ENCODE measurements at regions not wholly inside any gene's neighbourhood (a gene's known extent, or its start where the extent isn't known, plus 50 kb on each side); places are given as distances from the start of the nearest gene placed in this dataset.
"Not testable (repeated sequence)": the region's sequence is repeated elsewhere in the genome, so short reads cannot be mapped to it uniquely, and the experiment has no call there.

GRCh38 chr18:51330739-51331138, 133.3 kb upstream of the MEX3C start:
- ATAC-seq (no peak), DNase-seq (no peak)
- Histone ChIP-seq H3K4me1 (ENCODE audit: control insufficient read depth, insufficient read depth, low read length) (no peaks in the 10 kb centered on the region), H3K27ac (ENCODE audit: low read length) (no peak overlapping the region), H3K27me3 (ENCODE audit: control insufficient read depth, insufficient read depth) (no peaks in the 10 kb centered on the region), H3K4me3 (ENCODE audit: low read length) (no peak overlapping the region), H3K9me3 (ENCODE audit: control insufficient read depth, low read length) (no peaks in the 10 kb centered on the region)
- intact Hi-C loops (cut with DNase I), result no loop called here
- 61% methylated on average over 5 of the region's 5 CpGs for WGBS

DNA sequence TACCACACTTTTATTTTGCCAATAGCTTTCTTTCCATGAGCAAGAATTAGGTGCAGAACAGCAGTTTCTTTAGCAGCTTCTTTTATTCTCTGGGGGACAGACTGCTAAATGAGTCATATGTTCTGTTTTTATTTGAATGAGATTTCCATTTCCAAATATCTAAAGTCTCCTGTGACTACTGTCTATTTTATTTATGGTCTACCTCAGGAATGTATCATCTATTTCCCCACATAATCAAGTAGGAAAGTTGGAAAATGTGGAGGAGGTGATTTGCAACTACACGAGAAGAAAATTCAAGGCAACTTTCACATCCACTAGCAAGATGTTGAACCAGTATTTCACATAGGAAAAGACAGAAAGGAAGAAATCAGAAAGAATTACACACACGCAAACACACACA, 139.9 kb upstream of the MEX3C start:
- Histone ChIP-seq H3K4me1 (ENCODE audit: control insufficient read depth, insufficient read depth, low read length) (no peaks in the 10 kb centered on the region), H3K4me3 (ENCODE audit: low read length) (no peak overlapping the region), H3K27me3 (ENCODE audit: control insufficient read depth, insufficient read depth) (no peaks in the 10 kb centered on the region), H3K27ac (ENCODE audit: low read length) (no peak overlapping the region), H3K9me3 (ENCODE audit: control insufficient read depth, low read length) (no peaks in the 10 kb centered on the region)
- WGBS, result 49% methylated on average over 2 of the region's 2 CpGs
- intact Hi-C loops (cut with DNase I), result no loop called here
- no peak for ATAC-seq
- DNase-seq, result no peak

DNA sequence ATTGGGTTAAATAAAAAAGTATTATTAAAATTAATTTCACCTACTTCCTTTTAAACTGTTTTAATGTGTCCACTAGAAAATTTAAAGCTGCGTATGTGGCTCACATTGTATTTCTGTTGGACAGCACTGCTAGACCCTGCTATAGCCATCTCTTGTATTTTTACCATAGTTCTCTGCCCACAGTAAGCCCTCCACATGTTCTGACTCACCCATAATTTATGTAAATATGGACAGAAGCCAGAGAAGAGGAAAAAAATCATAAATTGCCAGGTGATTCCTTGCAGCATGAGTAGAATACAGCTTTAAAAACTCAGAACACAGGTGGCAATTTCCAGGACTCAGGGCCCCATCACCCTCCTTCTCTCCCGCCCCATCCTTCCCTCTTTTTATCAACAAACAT, 142.4 kb upstream of the MEX3C start:
- no peak for ATAC-seq
- 85% methylated on average over 2 of the region's 2 CpGs for WGBS
- no peak for DNase-seq
- H3K4me3 ChIP-seq (ENCODE audit: low read length), result no peak overlapping the region
- no peaks in the 10 kb centered on the region for H3K9me3 ChIP-seq (ENCODE audit: control insufficient read depth, low read length)
- no peak overlapping the region for H3K27ac ChIP-seq (ENCODE audit: low read length)
- no peaks in the 10 kb centered on the region for H3K27me3 ChIP-seq (ENCODE audit: control insufficient read depth, insufficient read depth)
- intact Hi-C loops (cut with DNase I), result no loop called here
- no peaks in the 10 kb centered on the region for H3K4me1 ChIP-seq (ENCODE audit: control insufficient read depth, insufficient read depth, low read length)

DNA sequence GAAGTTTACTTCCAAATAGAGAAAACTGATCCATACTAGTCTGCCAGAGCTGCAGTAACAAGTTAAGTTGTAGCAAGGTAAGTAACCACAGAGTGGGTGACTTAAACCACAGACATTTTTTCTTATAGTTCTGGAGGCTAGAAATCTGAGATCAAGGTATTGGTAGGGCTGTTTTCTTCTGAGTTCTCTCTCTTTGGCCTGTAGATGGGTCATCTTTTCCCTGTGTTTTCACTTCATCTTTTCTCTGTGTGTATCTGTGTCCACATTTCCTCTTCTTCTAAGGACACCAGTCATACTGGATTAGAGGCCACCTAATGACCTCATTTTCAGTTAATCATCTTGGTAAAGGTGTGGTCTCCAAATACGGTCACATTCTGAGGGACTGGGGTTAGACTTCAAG, 142.9 kb upstream of the MEX3C start:
- no peaks in the 10 kb centered on the region for H3K4me1 ChIP-seq (ENCODE audit: control insufficient read depth, insufficient read depth, low read length)
- DNase-seq (no peak), ATAC-seq (no peak)
- no peaks in the 10 kb centered on the region for H3K9me3 ChIP-seq (ENCODE audit: control insufficient read depth, low read length)
- H3K27me3 ChIP-seq (ENCODE audit: control insufficient read depth, insufficient read depth), result no peaks in the 10 kb centered on the region
- H3K27ac ChIP-seq (ENCODE audit: low read length), result no peak overlapping the region
- intact Hi-C loops (cut with DNase I), result no loop called here
- H3K4me3 ChIP-seq (ENCODE audit: low read length), result no peak overlapping the region
- WGBS, result 77% methylated on average over 1 of the region's 1 CpG

DNA sequence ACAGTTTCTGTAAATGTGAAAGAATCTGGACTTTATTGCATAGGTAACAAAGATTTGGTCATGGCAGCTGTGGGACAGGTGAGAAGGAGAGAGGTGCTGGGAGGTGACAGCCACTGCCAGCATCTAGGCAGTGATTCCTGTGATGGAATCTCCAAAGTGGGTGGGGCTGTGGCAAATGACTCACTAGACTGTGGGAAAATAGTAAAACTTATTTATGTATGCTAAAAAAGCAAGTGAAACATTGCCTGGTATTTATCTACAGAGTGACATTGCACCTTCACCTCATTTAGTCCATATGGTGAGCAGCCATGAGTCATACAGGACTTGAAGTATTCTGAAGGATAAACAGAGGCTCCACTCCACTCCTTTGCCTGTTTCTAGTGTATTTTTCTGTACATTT, 145.3 kb upstream of the MEX3C start:
- H3K4me1 ChIP-seq (ENCODE audit: control insufficient read depth, insufficient read depth, low read length), result no peaks in the 10 kb centered on the region
- ATAC-seq (no peak), DNase-seq (no peak)
- H3K27ac ChIP-seq (ENCODE audit: low read length), result no peak overlapping the region
- intact Hi-C loops (cut with DNase I), result no loop called here
- no peaks in the 10 kb centered on the region for H3K9me3 ChIP-seq (ENCODE audit: control insufficient read depth, low read length)
- no peaks in the 10 kb centered on the region for H3K27me3 ChIP-seq (ENCODE audit: control insufficient read depth, insufficient read depth)
- no peak overlapping the region for H3K4me3 ChIP-seq (ENCODE audit: low read length)

DNA sequence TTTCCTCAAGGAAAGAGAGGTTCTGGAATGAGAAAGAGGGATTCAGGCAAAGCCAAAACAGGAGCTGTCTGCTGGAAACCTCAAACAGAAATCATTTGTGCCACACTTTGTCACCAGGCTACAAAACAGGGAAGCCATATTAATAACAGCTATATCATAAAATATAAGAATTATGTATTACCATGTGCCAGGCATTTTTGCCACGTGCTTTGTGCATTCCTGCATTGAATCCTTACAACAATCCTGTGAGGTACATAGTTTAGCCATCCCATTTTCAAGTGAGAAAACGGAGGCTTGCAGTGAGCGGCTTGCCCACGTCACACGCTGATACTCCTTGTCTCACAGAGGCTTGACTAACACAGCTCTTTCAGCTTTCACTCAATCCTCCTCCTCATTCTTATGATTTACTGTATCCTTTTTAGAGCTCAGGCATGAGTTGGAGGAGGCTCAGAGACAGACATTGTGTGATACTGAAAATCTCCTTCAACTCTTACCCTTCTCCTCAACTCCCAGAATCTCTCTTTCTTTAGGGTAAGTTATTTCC, 148.4 kb upstream of the MEX3C start:
- H3K27me3 ChIP-seq (ENCODE audit: control insufficient read depth, insufficient read depth), result no peaks in the 10 kb centered on the region
- H3K4me3 ChIP-seq (ENCODE audit: low read length), result no peak overlapping the region
- H3K27ac ChIP-seq (ENCODE audit: low read length), result no peak overlapping the region
- WGBS, result 76% methylated on average over 5 of the region's 5 CpGs
- H3K4me1 ChIP-seq (ENCODE audit: control insufficient read depth, insufficient read depth, low read length), result no peaks in the 10 kb centered on the region
- no peaks in the 10 kb centered on the region for H3K9me3 ChIP-seq (ENCODE audit: control insufficient read depth, low read length)
- intact Hi-C loops (cut with DNase I), result no loop called here
- no peak for ATAC-seq
- no peak for DNase-seq

DNA sequence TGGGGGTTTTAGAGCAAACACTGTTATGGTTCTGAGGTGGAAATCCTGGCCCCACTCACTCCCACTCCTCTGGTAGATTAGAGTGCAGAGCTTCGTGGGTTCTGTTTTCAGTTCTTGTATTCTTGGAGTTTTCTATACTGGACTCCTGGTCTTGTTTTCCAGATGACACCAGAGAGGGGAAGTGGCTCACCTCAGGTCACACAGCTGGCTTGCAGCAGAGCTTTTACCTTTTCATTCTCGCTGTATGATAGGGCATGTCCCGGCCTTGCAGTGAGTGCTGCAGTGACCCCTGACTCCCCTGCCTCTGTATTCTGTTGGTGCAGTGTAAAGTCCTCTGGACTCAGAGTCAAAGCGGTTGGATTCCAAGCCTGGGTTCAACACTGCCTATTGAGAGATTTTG, 148.9 kb upstream of the MEX3C start:
- no peaks in the 10 kb centered on the region for H3K9me3 ChIP-seq (ENCODE audit: control insufficient read depth, low read length)
- H3K27me3 ChIP-seq (ENCODE audit: control insufficient read depth, insufficient read depth), result no peaks in the 10 kb centered on the region
- intact Hi-C loops (cut with DNase I), result no loop called here
- WGBS, result 79% methylated on average over 4 of the region's 4 CpGs
- H3K4me1 ChIP-seq (ENCODE audit: control insufficient read depth, insufficient read depth, low read length), result no peaks in the 10 kb centered on the region
- DNase-seq, result no peak
- ATAC-seq, result no peak
- no peak overlapping the region for H3K27ac ChIP-seq (ENCODE audit: low read length)
- no peak overlapping the region for H3K4me3 ChIP-seq (ENCODE audit: low read length)

DNA sequence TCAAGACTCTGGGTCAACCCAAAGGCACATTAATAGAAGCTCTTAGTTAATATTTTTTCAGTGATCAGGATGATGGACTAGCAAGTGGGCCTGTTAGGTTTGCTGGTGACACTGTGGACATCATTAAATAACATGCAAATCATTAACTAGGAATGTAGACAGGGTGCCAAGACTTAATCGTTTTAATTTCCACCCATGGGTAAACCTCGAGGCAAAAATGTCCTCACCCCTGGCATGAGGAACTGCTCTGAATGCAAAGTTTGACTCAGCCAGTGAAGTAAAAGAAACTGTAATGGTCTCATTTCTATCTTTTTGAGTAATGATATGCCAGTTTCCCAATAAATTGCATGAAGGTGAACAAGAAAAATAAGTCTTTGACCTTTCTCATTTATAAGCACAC, 152.6 kb upstream of the MEX3C start:
- WGBS, result 42% methylated on average over 2 of the region's 2 CpGs
- intact Hi-C loops (cut with DNase I), result no loop called here

GRCh38 chr18:51355841-51356240, 158.4 kb upstream of the MEX3C start:
- intact Hi-C loops (cut with DNase I), result no loop called here
- 42% methylated on average over 2 of the region's 2 CpGs for WGBS
- no peak for DNase-seq

More for the DNA sequence above, 152.6 kb upstream of the MEX3C start:
- Histone ChIP-seq H3K27ac (ENCODE audit: low read length) (no peak overlapping the region), H3K9me3 (ENCODE audit: control insufficient read depth, low read length) (no peaks in the 10 kb centered on the region), H3K4me1 (ENCODE audit: control insufficient read depth, insufficient read depth, low read length) (no peaks in the 10 kb centered on the region), H3K4me3 (ENCODE audit: low read length) (no peak overlapping the region), H3K27me3 (ENCODE audit: control insufficient read depth, insufficient read depth) (no peaks in the 10 kb centered on the region)
- no peak for ATAC-seq
- DNase-seq, result no peak

GRCh38 chr18:51360301-51360700, 162.8 kb upstream of the MEX3C start:
- H3K9me3 ChIP-seq (ENCODE audit: control insufficient read depth, low read length); H3K4me1 ChIP-seq (ENCODE audit: control insufficient read depth, insufficient read depth, low read length); H3K27ac ChIP-seq (ENCODE audit: low read length); DNase-seq; intact Hi-C loops (cut with DNase I); H3K4me3 ChIP-seq (ENCODE audit: low read length); H3K27me3 ChIP-seq (ENCODE audit: control insufficient read depth, insufficient read depth); ATAC-seq: not testable (repeated sequence)
- WGBS, result 88% methylated on average over 7 of the region's 10 CpGs

More at GRCh38 chr18:51355841-51356240, 158.4 kb upstream of the MEX3C start:
- no peak overlapping the region for H3K27ac ChIP-seq (ENCODE audit: low read length)
- H3K4me1 ChIP-seq (ENCODE audit: control insufficient read depth, insufficient read depth, low read length), result no peaks in the 10 kb centered on the region
- no peaks in the 10 kb centered on the region for H3K27me3 ChIP-seq (ENCODE audit: control insufficient read depth, insufficient read depth)
- ATAC-seq, result no peak
- no peak overlapping the region for H3K4me3 ChIP-seq (ENCODE audit: low read length)
- H3K9me3 ChIP-seq (ENCODE audit: control insufficient read depth, low read length), result no peaks in the 10 kb centered on the region

DNA sequence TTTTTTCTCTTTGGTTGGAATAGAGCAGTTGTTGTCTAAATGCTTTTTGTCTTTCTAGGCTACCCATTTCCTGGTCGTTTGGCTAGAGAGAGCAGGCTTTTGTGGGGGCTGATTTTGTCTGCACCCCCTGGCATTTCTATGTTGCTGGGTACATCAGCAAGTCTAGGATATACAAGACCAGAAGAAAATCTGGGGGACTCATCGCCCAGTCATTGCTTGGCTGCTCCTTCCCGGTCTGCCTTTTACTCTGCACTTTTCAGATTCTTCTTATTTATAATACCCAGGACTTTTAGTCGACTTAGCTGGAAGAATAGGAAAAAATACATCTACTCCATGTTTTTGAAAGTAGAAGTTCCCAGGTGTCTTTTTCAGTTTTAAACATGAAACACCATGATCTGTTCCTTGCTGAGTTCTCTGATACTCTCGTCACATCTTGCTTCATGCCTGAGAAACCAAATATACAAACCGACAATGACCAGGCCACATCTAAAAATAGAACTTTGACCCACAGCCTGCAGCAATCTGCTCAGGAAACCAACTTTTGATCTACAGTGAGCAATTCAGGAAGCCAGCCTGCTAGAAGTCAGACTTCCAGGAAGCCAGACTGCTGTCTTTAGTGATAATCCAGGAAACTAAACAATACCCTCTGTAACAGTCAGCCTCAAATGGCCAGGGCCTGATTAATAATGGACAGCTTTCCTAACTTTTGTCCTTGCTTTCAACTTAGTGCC, 163.8 kb upstream of the MEX3C start:
- WGBS, result 50% methylated on average over 6 of the region's 6 CpGs
- intact Hi-C loops (cut with DNase I), result no loop called here
- ATAC-seq (peak; percentile 67 to 99), DNase-seq (no peak)
- Histone ChIP-seq H3K27ac (ENCODE audit: low read length) (no peak overlapping the region), H3K4me1 (ENCODE audit: control insufficient read depth, insufficient read depth, low read length) (no peaks in the 10 kb centered on the region), H3K9me3 (ENCODE audit: control insufficient read depth, low read length) (no peaks in the 10 kb centered on the region), H3K4me3 (ENCODE audit: low read length) (no peak overlapping the region), H3K27me3 (ENCODE audit: control insufficient read depth, insufficient read depth) (no peaks in the 10 kb centered on the region)

DNA sequence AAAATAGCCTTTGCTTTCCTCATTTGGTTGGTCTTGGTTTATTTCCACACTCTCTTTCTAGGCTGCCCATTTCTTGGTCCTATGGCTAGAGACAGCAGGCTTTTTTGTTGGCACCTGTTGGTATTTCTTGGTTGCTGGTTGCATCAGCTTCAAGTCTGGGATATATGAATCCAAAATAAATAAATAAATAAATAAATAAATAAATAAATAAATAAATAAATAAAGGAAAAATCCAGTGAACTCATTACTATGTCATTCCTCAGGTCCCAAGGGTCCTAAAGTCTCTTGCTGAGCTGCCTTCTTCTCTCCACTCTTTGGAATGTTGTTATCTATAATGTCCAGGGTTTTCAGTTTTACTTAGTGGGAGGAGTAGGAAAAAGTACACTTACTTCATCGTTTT, 165.9 kb upstream of the MEX3C start:
- 32% methylated on average over 1 of the region's 1 CpG for WGBS
- intact Hi-C loops (cut with DNase I), result no loop called here
- no peaks in the 10 kb centered on the region for H3K27me3 ChIP-seq (ENCODE audit: control insufficient read depth, insufficient read depth)
- no peaks in the 10 kb centered on the region for H3K9me3 ChIP-seq (ENCODE audit: control insufficient read depth, low read length)
- no peak overlapping the region for H3K4me3 ChIP-seq (ENCODE audit: low read length)
- ATAC-seq (no peak), DNase-seq (no peak)
- H3K27ac ChIP-seq (ENCODE audit: low read length), result no peak overlapping the region
- H3K4me1 ChIP-seq (ENCODE audit: control insufficient read depth, insufficient read depth, low read length), result no peaks in the 10 kb centered on the region
